ENCODE measurements at regions not wholly inside any gene's neighbourhood (a gene's known extent, or its start where the extent isn't known, plus 50 kb on each side); places are given as distances from the start of the nearest gene placed in this dataset.
"Not testable (repeated sequence)": the region's sequence is repeated elsewhere in the genome, so short reads cannot be mapped to it uniquely, and the experiment has no call there.

DNA sequence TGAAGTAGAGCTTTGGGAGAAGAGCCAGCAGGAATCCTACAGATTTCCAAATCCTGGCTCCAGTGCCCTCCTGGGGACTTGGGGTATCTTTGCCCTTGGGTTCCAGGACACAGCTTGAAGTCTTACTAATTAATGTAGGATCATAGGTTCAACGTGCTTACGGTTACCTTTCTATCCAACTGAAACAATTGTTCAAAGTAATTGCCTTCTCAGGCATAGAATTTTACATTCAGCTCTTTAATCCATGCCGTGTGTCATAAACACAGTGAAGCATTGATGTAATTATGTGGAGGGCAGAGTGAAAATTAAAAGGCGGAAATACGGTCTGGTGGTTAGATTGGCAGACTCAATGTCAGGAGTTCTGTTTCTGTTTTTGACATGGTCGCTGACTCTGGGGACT, 170.4 kb downstream of the COG6 start:
- TF ChIP-seq, protein P1, sequence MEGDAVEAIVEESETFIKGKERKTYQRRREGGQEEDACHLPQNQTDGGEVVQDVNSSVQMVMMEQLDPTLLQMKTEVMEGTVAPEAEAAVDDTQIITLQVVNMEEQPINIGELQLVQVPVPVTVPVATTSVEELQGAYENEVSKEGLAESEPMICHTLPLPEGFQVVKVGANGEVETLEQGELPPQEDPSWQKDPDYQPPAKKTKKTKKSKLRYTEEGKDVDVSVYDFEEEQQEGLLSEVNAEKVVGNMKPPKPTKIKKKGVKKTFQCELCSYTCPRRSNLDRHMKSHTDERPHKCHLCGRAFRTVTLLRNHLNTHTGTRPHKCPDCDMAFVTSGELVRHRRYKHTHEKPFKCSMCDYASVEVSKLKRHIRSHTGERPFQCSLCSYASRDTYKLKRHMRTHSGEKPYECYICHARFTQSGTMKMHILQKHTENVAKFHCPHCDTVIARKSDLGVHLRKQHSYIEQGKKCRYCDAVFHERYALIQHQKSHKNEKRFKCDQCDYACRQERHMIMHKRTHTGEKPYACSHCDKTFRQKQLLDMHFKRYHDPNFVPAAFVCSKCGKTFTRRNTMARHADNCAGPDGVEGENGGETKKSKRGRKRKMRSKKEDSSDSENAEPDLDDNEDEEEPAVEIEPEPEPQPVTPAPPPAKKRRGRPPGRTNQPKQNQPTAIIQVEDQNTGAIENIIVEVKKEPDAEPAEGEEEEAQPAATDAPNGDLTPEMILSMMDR (conservative IDR thresholded peaks at IDR 0.05) = no peak
- no peak for TF ChIP-seq ZFX (IDR thresholded peaks at IDR 0.05)

DNA sequence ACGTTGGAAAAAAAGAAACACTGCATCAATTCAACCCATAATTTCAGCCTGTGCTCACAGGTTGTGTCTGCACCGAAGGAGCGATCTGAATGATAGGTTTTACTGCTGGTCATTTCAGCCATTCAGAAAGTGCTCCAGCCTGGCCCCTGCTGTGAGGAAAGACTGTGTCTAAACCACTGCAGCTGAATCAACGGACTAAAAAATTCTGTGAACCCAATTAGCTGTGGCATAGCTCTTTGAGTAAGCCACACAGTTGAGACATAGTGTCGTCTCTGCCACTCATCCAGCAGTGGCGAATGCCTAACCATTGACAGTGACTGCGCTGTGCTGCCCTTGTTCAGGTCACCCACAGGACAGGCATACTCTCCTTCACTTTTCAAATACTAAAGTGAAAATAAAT, 179.8 kb downstream of the COG6 start:
- no peak overlapping the region for H3K27ac ChIP-seq
- TF ChIP-seq ZFX (IDR thresholded peaks at IDR 0.05) = no peak
- TF ChIP-seq, protein P1 (conservative IDR thresholded peaks at IDR 0.05) = no peak

More for the DNA sequence above, 170.4 kb downstream of the COG6 start:
- no peak overlapping the region for H3K27ac ChIP-seq

DNA sequence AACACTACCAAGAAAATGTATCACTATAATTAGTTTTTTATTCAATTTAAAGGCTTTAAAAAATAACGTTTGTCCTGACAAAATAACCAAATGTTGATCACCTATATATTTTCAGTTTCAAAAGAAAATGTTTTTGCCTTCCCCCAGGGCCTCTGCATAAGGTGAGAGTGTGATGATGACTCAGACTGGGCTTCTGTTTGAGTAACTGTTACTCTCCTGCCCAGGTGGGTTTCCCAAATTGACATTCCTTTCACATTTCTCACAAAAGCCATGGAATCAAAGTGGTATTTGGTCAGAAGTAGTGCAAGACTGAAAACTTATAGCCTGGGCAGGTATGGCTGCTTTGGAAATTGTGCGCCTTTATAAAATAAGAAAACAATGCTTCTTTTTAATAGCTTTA, 180.6 kb downstream of the COG6 start:
- TF ChIP-seq, protein P1 (conservative IDR thresholded peaks at IDR 0.05) = no peak
- no peak for TF ChIP-seq ZFX (IDR thresholded peaks at IDR 0.05)
- no peak overlapping the region for H3K27ac ChIP-seq

DNA sequence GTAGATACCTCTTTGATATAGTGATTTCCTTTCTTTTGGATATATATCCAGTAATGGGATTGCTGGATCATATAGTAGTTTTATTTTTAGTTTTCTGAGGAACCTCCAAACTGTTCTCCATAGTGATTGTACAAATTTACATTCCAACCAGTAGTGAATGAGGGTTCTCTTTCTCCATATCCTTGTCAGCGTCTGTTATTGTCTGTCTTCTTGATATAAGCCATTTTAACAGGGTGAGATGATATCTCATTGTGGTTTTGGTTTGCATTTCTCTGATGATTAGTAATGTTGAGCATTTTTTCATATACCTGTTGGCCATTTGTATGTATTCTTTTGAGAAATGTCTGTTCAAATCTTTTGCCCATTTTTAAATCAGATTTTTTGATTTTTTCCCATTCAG, 182.4 kb downstream of the COG6 start:
- H3K27ac ChIP-seq = not testable (repeated sequence)

DNA sequence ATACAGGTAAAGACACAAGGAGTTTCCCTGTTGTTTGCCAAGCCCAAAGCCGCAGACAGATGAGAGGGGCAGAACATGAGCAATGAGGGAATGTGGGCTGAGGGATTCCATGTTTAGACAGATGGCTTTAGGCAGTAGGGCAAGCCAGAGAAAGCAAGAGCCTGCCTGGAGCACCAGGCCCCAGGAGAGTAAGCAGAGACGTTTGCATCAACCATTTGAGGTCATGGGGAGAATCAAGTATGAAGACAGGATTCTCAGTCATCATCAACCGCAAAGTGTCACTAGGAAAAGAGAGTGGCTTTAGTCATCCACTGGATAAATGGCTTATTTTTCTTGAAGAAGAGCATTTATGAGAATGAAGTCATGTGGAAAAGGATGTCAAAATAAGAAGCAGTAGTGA, 184.7 kb downstream of the COG6 start:
- TF ChIP-seq, protein P1 (conservative IDR thresholded peaks at IDR 0.05) = no peak
- TF ChIP-seq ZFX (IDR thresholded peaks at IDR 0.05) = no peak
- H3K27ac ChIP-seq = no peak overlapping the region

DNA sequence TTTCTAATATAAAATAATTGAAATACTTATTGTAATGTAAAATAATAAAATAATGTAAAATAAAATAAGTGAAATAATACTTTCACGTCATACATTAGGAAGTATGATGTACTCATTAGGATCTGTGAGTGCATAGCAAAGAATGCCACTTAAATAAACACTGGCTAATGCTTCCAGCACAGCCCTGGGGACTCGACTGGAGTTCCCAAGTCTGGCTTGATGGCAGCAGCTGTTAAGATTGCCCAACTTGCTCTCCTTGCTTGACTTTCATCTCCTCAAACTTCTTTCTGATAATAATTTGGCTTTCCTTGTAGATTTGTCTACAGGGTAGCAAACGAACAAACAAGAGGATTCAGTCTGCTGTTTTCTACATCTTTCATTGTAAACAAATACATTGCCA, 191.9 kb downstream of the COG6 start:
- TF ChIP-seq, protein P1 (conservative IDR thresholded peaks at IDR 0.05) = no peak
- TF ChIP-seq ZFX (IDR thresholded peaks at IDR 0.05) = no peak
- no peak overlapping the region for H3K27ac ChIP-seq

DNA sequence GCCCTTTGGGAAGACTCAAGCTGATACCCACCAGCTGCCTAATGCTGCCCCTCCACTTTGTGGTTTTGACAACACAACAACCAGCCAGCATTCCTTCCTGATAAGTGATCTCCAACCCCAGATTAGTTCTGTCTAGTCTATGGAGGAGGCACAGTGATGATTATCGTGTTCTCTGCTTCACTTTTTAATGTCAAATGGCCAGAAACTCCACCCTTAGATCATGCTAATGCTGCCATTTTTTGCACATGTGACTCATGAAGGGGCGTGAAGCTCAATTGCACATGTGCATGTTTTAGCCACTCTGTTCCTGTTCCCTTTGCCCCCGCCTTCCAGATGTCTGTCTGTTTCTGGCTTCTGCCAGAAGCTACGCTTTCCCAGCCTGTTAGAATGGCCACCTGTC, 199.8 kb downstream of the COG6 start:
- no peak for TF ChIP-seq ZFX (IDR thresholded peaks at IDR 0.05)
- TF ChIP-seq, protein P1 (conservative IDR thresholded peaks at IDR 0.05) = no peak
- H3K27ac ChIP-seq = no peak overlapping the region

DNA sequence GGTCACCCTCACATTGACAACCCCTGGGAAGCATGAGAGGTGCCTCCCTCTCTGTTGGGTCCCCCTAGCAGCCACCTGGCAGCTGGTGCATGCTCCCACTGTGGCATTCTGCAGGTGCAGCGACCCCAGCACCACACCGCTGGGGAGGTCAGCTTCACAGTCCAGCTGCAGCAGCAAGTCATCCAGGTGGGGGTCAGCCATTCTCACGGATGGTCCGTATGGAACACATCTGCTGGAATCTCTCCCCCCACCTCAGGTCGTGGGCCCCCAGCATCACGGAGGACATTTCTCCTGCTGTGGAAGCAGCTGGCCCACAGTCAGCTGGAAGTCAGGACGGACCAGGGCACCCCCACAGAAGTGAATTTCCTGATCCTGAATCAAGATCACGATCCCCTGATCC, 201.3 kb downstream of the COG6 start:
- TF ChIP-seq, protein P1 (conservative IDR thresholded peaks at IDR 0.05) = no peak
- TF ChIP-seq ZFX (IDR thresholded peaks at IDR 0.05) = no peak
- no peak overlapping the region for H3K27ac ChIP-seq

All from C4-2B (cell line).